Ascending aorta (tissue), 2 donors: ENCODE measurements at regions not wholly inside any gene's neighbourhood (a gene's known extent, or its start where the extent isn't known, plus 50 kb on each side); places are given as distances from the start of the nearest gene placed in this dataset.

Experiments used
- DNase-seq, 2 donors: peaks; one replicate each; pipeline ENCODE4 v3.0.0-alpha.2; 2019; ENCODE audit warnings: low spot score in 2 of 2
- H3K27ac ChIP-seq, 2 donors: fragments of 200-600 bp; sonication (generic); one replicate each; pipeline ENCODE4 v1.5.1; 2016 to 2017; ENCODE audit warnings: mild to moderate bottlenecking in 1 of 2
- H3K27me3 ChIP-seq: fragments of 200-600 bp; sonication (generic); one replicate; pipeline ENCODE4 v1.5.1; 2017
- H3K36me3 ChIP-seq, 2 donors: fragments of 200-600 bp; sonication (generic); one replicate each; pipeline ENCODE4 v1.5.1; 2016
- H3K4me1 ChIP-seq, 2 donors: fragments of 200-600 bp; sonication (generic); one replicate each; pipeline ENCODE4 v1.5.1; 2016 to 2017; ENCODE audit warnings: mild to moderate bottlenecking in 1 of 2
- H3K4me3 ChIP-seq, 2 donors: fragments of 200-600 bp; sonication (generic); one replicate each; pipeline ENCODE4 v1.5.1; 2016 to 2017; ENCODE audit warnings: mild to moderate bottlenecking in 1 of 2
- H3K9me3 ChIP-seq, 2 donors: fragments of 200-600 bp; sonication (generic); one replicate each; pipeline ENCODE4 v1.5.1; 2016
- intact Hi-C: fragments of 100-400 bp; cut with DNase I; formaldehyde crosslinking; loops from one replicate; pipeline ENCODE4 v1.15.1; 2023
- TF ChIP-seq, protein P1 (sequence below), 3 experiments: fragments of 200-600 bp in 2 of 3; fragments of 450-650 bp in 1 of 3; sonication (generic) in 2 of 3; IDR thresholded peaks; one replicate each; pipeline ENCODE4 v1.5.1; 2016 to 2019; ENCODE audit warnings: antibody characterized with exemption in 3 of 3, mild to moderate bottlenecking in 1 of 3, moderate library complexity in 1 of 3

DNA sequence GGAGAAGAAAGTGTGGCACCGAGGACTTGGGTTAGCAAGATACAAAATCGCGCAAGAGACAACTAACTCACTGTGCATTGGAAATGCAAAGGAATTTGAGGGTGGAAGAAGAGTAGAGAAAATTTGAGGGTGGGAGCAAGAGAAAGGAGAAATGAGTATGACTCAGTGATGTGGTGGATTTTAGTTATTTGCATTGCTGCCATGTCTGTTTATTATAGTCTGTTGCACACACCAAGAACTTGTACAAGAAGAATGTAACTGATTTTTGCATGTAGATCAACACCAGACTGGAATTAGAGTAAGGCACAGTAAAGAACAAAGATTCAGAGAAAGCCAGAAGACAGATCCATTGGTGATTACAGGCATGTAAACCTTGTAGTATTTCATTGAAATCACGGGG lies 71.6 kb upstream of the SMIM36 start:
- H3K4me3 ChIP-seq = no peak overlapping the region

DNA sequence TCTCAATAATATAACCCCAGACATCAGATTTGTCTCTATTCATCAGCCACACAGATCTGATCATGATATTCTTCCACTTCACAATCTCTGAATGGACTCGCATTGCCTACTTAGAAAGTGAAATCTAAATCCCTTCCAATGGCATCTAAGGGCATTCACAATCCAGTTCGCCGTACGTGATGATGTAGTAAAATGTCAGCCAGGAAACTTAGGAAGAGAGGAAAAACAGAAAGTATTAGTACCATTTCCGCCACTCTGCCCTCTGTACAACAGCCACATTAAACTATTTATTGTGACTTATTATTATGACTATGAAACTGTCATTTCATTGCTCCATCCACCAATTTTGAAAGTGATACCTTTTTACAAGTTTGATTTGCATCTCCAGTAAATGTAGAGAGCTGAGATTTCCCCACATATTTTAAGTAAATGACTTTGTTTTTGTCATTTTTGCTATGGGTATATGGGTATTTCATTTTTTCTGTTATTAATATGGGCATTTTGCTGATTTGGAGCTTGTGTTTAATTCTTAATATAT lies 69.4 kb upstream of the SMIM36 start:
- no peaks in the 10 kb centered on the region for H3K4me1 ChIP-seq
- no peak overlapping the region for H3K4me3 ChIP-seq
- TF ChIP-seq, protein P1, sequence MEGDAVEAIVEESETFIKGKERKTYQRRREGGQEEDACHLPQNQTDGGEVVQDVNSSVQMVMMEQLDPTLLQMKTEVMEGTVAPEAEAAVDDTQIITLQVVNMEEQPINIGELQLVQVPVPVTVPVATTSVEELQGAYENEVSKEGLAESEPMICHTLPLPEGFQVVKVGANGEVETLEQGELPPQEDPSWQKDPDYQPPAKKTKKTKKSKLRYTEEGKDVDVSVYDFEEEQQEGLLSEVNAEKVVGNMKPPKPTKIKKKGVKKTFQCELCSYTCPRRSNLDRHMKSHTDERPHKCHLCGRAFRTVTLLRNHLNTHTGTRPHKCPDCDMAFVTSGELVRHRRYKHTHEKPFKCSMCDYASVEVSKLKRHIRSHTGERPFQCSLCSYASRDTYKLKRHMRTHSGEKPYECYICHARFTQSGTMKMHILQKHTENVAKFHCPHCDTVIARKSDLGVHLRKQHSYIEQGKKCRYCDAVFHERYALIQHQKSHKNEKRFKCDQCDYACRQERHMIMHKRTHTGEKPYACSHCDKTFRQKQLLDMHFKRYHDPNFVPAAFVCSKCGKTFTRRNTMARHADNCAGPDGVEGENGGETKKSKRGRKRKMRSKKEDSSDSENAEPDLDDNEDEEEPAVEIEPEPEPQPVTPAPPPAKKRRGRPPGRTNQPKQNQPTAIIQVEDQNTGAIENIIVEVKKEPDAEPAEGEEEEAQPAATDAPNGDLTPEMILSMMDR (IDR thresholded peaks at IDR 0.05) = no peak
- no peaks in the 10 kb centered on the region for H3K36me3 ChIP-seq
- no peak for DNase-seq
- no peaks in the 10 kb centered on the region for H3K27me3 ChIP-seq
- H3K27ac ChIP-seq = no peak overlapping the region
- H3K9me3 ChIP-seq = no peaks in the 10 kb centered on the region
- intact Hi-C loops = no loop called here

More for the DNA sequence above, 71.6 kb upstream of the SMIM36 start:
- Histone ChIP-seq H3K9me3 (no peaks in the 10 kb centered on the region), H3K4me1 (no peaks in the 10 kb centered on the region), H3K27ac (no peak overlapping the region), H3K36me3 (no peaks in the 10 kb centered on the region), H3K27me3 (no peaks in the 10 kb centered on the region)
- intact Hi-C loops = no loop called here
- TF ChIP-seq, protein P1 (IDR thresholded peaks at IDR 0.05) = no peak
- no peak for DNase-seq

DNA sequence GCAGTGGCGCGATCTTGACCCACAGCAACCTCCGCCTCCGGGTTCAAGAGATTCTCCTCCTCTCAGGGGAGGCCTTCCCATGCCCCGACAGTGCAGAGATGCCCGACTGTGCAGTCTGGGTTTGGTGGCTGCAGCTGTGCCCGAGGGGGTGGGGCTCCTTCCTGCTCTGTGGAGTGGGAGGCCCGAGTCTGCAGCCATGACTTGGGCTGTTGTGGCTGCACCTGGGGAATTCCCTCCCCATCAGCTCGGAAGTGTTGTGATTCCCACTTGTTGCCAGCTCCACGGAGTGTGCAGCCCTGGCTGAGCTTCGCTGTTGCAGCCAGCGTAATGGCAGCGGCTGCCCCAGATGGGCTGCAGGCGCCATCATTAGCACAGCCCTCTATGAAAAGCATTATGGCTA lies 66.4 kb upstream of the SMIM36 start:
- Histone ChIP-seq H3K27ac (peak overlapping the region in 1 of 2 donors; percentile 64), H3K4me1 (no peaks in the 10 kb centered on the region), H3K36me3 (no peaks in the 10 kb centered on the region), H3K9me3 (no peaks in the 10 kb centered on the region), H3K27me3 (no peaks in the 10 kb centered on the region), H3K4me3 (peak overlapping the region in 1 of 2 donors; percentile 49)
- intact Hi-C loops = no loop called here
- no peak for DNase-seq
- TF ChIP-seq, protein P1 (IDR thresholded peaks at IDR 0.05) = no peak

DNA sequence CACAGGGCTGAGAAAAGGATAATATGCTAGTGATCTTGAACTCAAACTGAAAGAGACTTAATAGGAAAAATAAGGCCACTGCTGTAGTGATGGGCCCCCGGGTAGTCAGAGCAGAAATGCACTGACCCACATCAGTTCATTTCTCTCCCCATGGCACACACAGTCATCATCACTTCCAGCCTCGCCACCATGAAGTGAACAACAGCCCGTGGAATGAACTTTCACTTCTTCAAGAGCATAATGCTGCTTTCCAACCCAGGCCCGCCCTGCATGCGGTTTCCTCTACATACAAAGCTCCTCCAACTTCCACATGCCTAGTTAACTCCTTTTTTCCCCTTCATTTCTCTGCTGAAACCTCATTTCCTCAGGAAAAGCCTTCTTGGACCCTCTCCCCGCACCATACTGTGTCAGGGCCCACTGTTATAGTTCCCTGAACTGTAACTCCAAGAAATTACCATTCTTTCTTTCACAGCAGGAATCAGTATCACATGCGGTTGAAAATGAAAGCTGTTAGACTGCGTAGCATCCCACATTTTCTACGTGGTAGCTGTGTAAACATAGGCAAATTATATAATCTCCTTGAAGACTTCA lies 65.8 kb upstream of the SMIM36 start:
- H3K4me3 ChIP-seq = peak overlapping the region in 1 of 2 donors; percentile 49
- no peaks in the 10 kb centered on the region for H3K9me3 ChIP-seq
- no peaks in the 10 kb centered on the region for H3K36me3 ChIP-seq
- intact Hi-C loops = no loop called here
- TF ChIP-seq, protein P1 (IDR thresholded peaks at IDR 0.05) = no peak
- no peaks in the 10 kb centered on the region for H3K4me1 ChIP-seq
- peak in 1 of 2 donors; percentile 67 for DNase-seq
- peak overlapping the region; percentile 44 to 64 for H3K27ac ChIP-seq
- no peaks in the 10 kb centered on the region for H3K27me3 ChIP-seq

DNA sequence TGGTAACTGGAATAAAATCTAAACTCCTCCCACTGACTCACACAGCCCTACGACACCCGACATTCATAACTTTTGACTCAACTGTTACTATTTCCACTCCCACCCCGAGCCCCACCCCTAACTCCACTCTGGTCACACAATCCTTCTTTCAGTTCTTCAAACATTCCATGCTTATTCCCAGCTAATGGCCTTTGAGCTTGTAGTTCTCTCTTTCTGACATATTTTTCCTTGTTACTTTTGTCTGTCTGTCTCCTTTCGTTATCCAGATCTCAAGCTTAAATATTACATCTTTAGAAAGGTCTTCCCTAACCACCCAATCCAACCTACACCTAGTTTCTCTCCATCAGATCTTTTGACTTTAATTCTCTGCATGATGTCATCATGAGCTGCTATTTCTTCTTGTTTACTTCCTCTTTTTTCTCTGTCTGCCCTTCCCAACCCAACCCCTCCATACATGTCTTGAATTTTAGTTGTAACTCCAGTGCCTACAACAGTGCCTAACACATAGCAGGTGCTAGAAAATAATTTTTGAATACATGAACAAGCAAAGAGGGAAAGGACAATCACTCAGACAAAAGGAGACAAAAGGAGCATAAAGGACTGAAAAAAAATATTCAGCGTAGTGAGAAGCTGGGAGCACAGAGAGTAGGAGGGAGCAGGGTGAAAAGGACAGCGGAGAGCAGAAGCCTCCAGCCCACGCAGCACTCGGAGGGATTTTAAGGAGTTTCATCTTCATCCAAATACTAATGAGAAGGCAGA lies 65.2 kb upstream of the SMIM36 start:
- no peaks in the 10 kb centered on the region for H3K27me3 ChIP-seq
- DNase-seq = no peak
- intact Hi-C loops = no loop called here
- no peaks in the 10 kb centered on the region for H3K4me1 ChIP-seq
- TF ChIP-seq, protein P1 (IDR thresholded peaks at IDR 0.05) = no peak
- no peaks in the 10 kb centered on the region for H3K36me3 ChIP-seq
- H3K27ac ChIP-seq = peak overlapping the region; percentile 44 to 64
- H3K9me3 ChIP-seq = no peaks in the 10 kb centered on the region
- H3K4me3 ChIP-seq = peak overlapping the region in 1 of 2 donors; percentile 49
